HepG2 (cell line): ENCODE measurements at regions not wholly inside any gene's neighbourhood (a gene's known extent, or its start where the extent isn't known, plus 50 kb on each side); places are given as distances from the start of the nearest gene placed in this dataset.

Experiments
- ATAC-seq: fragments of 200-7000 bp; cut with Tn5 transposase; 3 replicates; pipeline ENCODE4 v1.9.1; 2020; ENCODE audit warnings: mild to moderate bottlenecking, moderate library complexity
- BruUV-seq: library from RNA; stranded (reverse); fragments of 400-500 nt; replicated peaks from 2 replicates; lab custom pipeline; 2021; lab: Mats Ljungman, UMichigan
- CTCF ChIA-PET: fragments of 300-600 bp; formaldehyde crosslinking; extraction: SDS; loops from one replicate; lab custom pipeline; 2021; ENCODE audit warnings: low total read pairs, inconsistent platforms, low intra/inter-chr PET ratio; lab: Yijun Ruan, JAX
- POLR2A ChIA-PET: fragments of 350-600 bp; sonication (Branson Sonifier 250); formaldehyde crosslinking; loops from one replicate; lab custom pipeline; 2020; ENCODE audit warnings: antibody characterized with exemption, inconsistent platforms; lab: Yijun Ruan, JAX
- DNase-seq: peaks from one replicate; pipeline ENCODE4 v3.0.0-alpha.2; 2015; ENCODE audit warnings: low spot score
- FAIRE-seq: peaks from 3 replicates; lab custom pipeline; 2011; peaks lifted over from hg19 to GRCh38; lab: Jason Lieb, UNC
- H2AFZ ChIP-seq: one replicate; pipeline ENCODE4 v1.6.1; 2011; ENCODE audit warnings: low read length, inconsistent platforms
- H3K27ac ChIP-seq: fragments of 300-600 bp; 3 replicates; pipeline ENCODE4 v1.8.0; 2011; ENCODE audit warnings: mixed run types, mild to moderate bottlenecking, mixed read lengths, low read length, inconsistent platforms; ENCODE audit not compliant: insufficient read depth; ENCODE audit errors: extremely low read length
- H3K27me3 ChIP-seq, 2 experiments: fragments of 200-600 bp in 1 of 2; 2 replicates in 1 of 2; 3 replicates in 1 of 2; pipeline versions ENCODE4 v1.6.0 to v1.8.0; 2011; ENCODE audit warnings: low read length in 2 of 2, mild to moderate bottlenecking in 2 of 2, moderate library complexity in 2 of 2, inconsistent platforms in 1 of 2; ENCODE audit not compliant: insufficient read depth in 2 of 2, control insufficient read depth in 1 of 2
- H3K36me3 ChIP-seq, 2 experiments: fragments of 200-600 bp in 1 of 2; replicated peaks in 1 of 2; 2 replicates in 1 of 2; 3 replicates in 1 of 2; pipeline versions ENCODE4 v1.5.1 to v1.8.0; 2011; ENCODE audit warnings: low read length in 2 of 2, inconsistent platforms in 1 of 2; ENCODE audit not compliant: insufficient read depth in 2 of 2, control insufficient read depth in 1 of 2
- H3K4me1 ChIP-seq: 2 replicates; pipeline ENCODE4 v1.5.1; 2012; ENCODE audit warnings: low read length, inconsistent platforms; ENCODE audit not compliant: insufficient read depth
- H3K4me2 ChIP-seq: 2 replicates; pipeline ENCODE4 v1.6.0; 2011; ENCODE audit warnings: low read depth, low read length, inconsistent platforms
- H3K4me3 ChIP-seq, 3 experiments: fragments of 200-600 bp in 1 of 3; sonication (generic), shearing (Covaris generic) in 1 of 3; replicated peaks in 1 of 3; 2 replicates each; pipeline ENCODE4 v1.5.1; 2011 to 2016; ENCODE audit warnings: low read length in 3 of 3, inconsistent platforms in 2 of 3, low read depth in 2 of 3, mild to moderate bottlenecking in 2 of 3, control low read depth in 1 of 3, mixed read lengths in 1 of 3; ENCODE audit not compliant: insufficient read depth in 1 of 3
- H3K79me2 ChIP-seq: one replicate; pipeline ENCODE4 v1.6.1; 2011; ENCODE audit warnings: low read length, inconsistent platforms; ENCODE audit not compliant: insufficient read depth
- H3K9ac ChIP-seq: 2 replicates; pipeline ENCODE4 v1.6.0; 2011; ENCODE audit warnings: mild to moderate bottlenecking, low read depth, low read length, inconsistent platforms; ENCODE audit not compliant: insufficient read depth
- H3K9me3 ChIP-seq: 2 replicates; pipeline ENCODE4 v1.5.1; 2012; ENCODE audit warnings: mild to moderate bottlenecking, low read length
- H4K20me1 ChIP-seq: 2 replicates; pipeline ENCODE4 v1.6.0; 2011; ENCODE audit warnings: inconsistent platforms, mild to moderate bottlenecking, low read length, moderate library complexity; ENCODE audit not compliant: insufficient read depth
- CAMTA2 ChIP-seq: sonication (generic); formaldehyde crosslinking; IDR thresholded peaks from 2 replicates; pipeline ENCODE4 v1.4.0; 2020; ENCODE audit warnings: mild to moderate bottlenecking, missing genetic modification reagents, borderline replicate concordance
- FOXO4 ChIP-seq: sonication (generic); formaldehyde crosslinking; conservative IDR thresholded peaks from 2 replicates; pipeline ENCODE4 v1.8.1; 2023; ENCODE audit warnings: missing genetic modification reagents
- HNRNPK ChIP-seq: fragments of 200-400 bp; formaldehyde crosslinking; IDR thresholded peaks from 2 replicates; pipeline ENCODE4 v1.6.1; 2018; ENCODE audit warnings: low read length, low read depth, moderate library complexity, mild to moderate bottlenecking; ENCODE audit not compliant: poor library complexity, severe bottlenecking
- MAFK ChIP-seq, 2 experiments: IDR thresholded peaks in 1 of 2; conservative IDR thresholded peaks in 1 of 2; 2 replicates each; pipeline ENCODE4 v1.6.1; 2011; ENCODE audit warnings: improper control_type of control experiment in 2 of 2, low read length in 2 of 2
- MAX ChIP-seq: IDR thresholded peaks from 2 replicates; pipeline ENCODE4 v1.6.1; 2012; ENCODE audit warnings: inconsistent platforms
- NFAT5 ChIP-seq: sonication (generic); formaldehyde crosslinking; IDR thresholded peaks from 2 replicates; pipeline ENCODE4 v1.4.0; 2020; ENCODE audit warnings: missing genetic modification reagents
- NFIC ChIP-seq: IDR thresholded peaks from 2 replicates; pipeline ENCODE4 v1.6.1; 2012; ENCODE audit warnings: mild to moderate bottlenecking, low read length, inconsistent platforms
- NR1H2 ChIP-seq: sonication (generic); formaldehyde crosslinking; IDR thresholded peaks from 2 replicates; pipeline ENCODE4 v1.8.1; 2022; ENCODE audit warnings: low read depth, missing genetic modification reagents, borderline replicate concordance
- NR2F2 ChIP-seq: IDR thresholded peaks from 2 replicates; pipeline ENCODE4 v1.6.1; 2012; ENCODE audit warnings: low read depth, inconsistent platforms, borderline replicate concordance
- PRDM10 ChIP-seq: sonication (generic); formaldehyde crosslinking; IDR thresholded peaks from 2 replicates; pipeline ENCODE4 v1.4.0; 2020; ENCODE audit warnings: low read depth, missing genetic modification reagents
- ZFP36 ChIP-seq: fragments of 150-350 bp; IDR thresholded peaks from 2 replicates; pipeline ENCODE4 v1.6.1; 2018; ENCODE audit warnings: borderline replicate concordance, low read length, low read depth; ENCODE audit not compliant: partially characterized antibody
- ZNF263 ChIP-seq: sonication (generic); formaldehyde crosslinking; IDR thresholded peaks from 2 replicates; pipeline ENCODE4 v1.4.0; 2020; ENCODE audit warnings: missing genetic modification reagents
- ZNF282 ChIP-seq: fragments of 450-650 bp; IDR thresholded peaks from 2 replicates; pipeline ENCODE4 v1.6.1; 2018; ENCODE audit not compliant: partially characterized antibody
- ZNF670 ChIP-seq: sonication (generic); formaldehyde crosslinking; IDR thresholded peaks from 2 replicates; pipeline ENCODE4 v1.8.0; 2022; ENCODE audit warnings: mild to moderate bottlenecking, missing genetic modification reagents, borderline replicate concordance
- WGBS: methylation state at CpG from one replicate; pipeline ENCODE4 v1.1.6; 2017; ENCODE audit warnings: low lambda C conversion rate; 5-methylcytosine and 5-hydroxymethylcytosine counted together
- in situ Hi-C: cut with HindIII; loops from 2 replicates; pipeline ENCODE4 v1.10.0; 2017; ENCODE audit warnings: low pct_unique_long_range_greater_than_20kb; ENCODE audit not compliant: extremely low pct_ligation_motif_present
- intact Hi-C: fragments of 100-400 bp; cut with micrococcal nuclease; formaldehyde crosslinking; loops from one replicate; pipeline ENCODE4 v1.10.0; 2022; ENCODE audit not compliant: unreplicated experiment

- H3K9me3 ChIP-seq, result no peaks in the 10 kb centered on the region
- ChIA-PET POLR2A (no interaction called here), CTCF (no interaction called here)
- no peak for FAIRE-seq
- H3K36me3 ChIP-seq, result no peaks in the 10 kb centered on the region
- no TSS peak for BruUV-seq
- no peaks in the 10 kb centered on the region for H3K4me1 ChIP-seq
- ATAC-seq, result no peak
- no peak overlapping the region for H3K4me2 ChIP-seq
- H3K27ac ChIP-seq, result no peak overlapping the region
- no peak overlapping the region for H3K4me3 ChIP-seq
- DNase-seq, result no peak
- 50% methylated on average over 5 of the region's 5 CpGs for WGBS
- no peaks in the 10 kb centered on the region for H4K20me1 ChIP-seq
- in situ Hi-C loops, result no loop called here
- no peak overlapping the region for H3K9ac ChIP-seq
- intact Hi-C loops, result no loop called here
- no peaks in the 10 kb centered on the region for H3K27me3 ChIP-seq
- H3K79me2 ChIP-seq, result no peaks in the 10 kb centered on the region
- no peak overlapping the region for H2AFZ ChIP-seq
- no peak for TF ChIP-seq CAMTA2 (CRISPR knock-in tag)
- TF ChIP-seq PRDM10 (CRISPR knock-in tag), result no peak
- TF ChIP-seq ZNF282, result no peak
- no peak for TF ChIP-seq NR1H2 (CRISPR knock-in tag)
- TF ChIP-seq ZNF263 (CRISPR knock-in tag), result no peak
- no peak for TF ChIP-seq NFIC
- TF ChIP-seq NR2F2, result no peak
- TF ChIP-seq FOXO4 (CRISPR knock-in tag), result no peak
- no peak for TF ChIP-seq MAX
- TF ChIP-seq MAFK (conservative IDR thresholded peaks at IDR 0.05 in 1 of 2, IDR thresholded peaks at IDR 0.05 in 1 of 2; ENCODE audit: low read length in 2 of 2), result no peak
- no peak for TF ChIP-seq NFAT5 (CRISPR knock-in tag)
- no peak for TF ChIP-seq ZFP36
- no peak for TF ChIP-seq ZNF670 (CRISPR knock-in tag)
- TF ChIP-seq HNRNPK, result no peak
Measured at GRCh38 chr10:30166929-30167328, 107.5 kb upstream of the JCAD start.
